GM12892 (cell line): ENCODE measurements at regions not wholly inside any gene's neighbourhood (a gene's known extent, or its start where the extent isn't known, plus 50 kb on each side); places are given as distances from the start of the nearest gene placed in this dataset.

Experiments used
- DNase-seq: peaks from one replicate; pipeline ENCODE4 v3.0.0; 2011; ENCODE audit not compliant: insufficient read length
- FAIRE-seq: peaks from 2 replicates; lab custom pipeline; 2011; peaks lifted over from hg19 to GRCh38; lab: Jason Lieb, UNC
- POLR2A ChIP-seq: IDR thresholded peaks from 2 replicates; pipeline ENCODE4 v1.6.1; 2011; ENCODE audit warnings: low read depth, low read length, control low read depth
- POLR2AphosphoS5 ChIP-seq: IDR thresholded peaks from 2 replicates; pipeline ENCODE4 v1.6.1; 2011; ENCODE audit warnings: low read depth, low read length, control low read depth
- TAF1 ChIP-seq: IDR thresholded peaks from 2 replicates; pipeline ENCODE4 v1.6.1; 2011; ENCODE audit warnings: low read depth, mild to moderate bottlenecking, control low read depth, low read length, borderline replicate concordance

- TF ChIP-seq TAF1 (no peak), POLR2A (no peak), POLR2AphosphoS5 (no peak)
- FAIRE-seq, result no peak
Measured at GRCh38 chr2:5791371-5791770, 99.2 kb downstream of the SOX11 start.

DNA sequence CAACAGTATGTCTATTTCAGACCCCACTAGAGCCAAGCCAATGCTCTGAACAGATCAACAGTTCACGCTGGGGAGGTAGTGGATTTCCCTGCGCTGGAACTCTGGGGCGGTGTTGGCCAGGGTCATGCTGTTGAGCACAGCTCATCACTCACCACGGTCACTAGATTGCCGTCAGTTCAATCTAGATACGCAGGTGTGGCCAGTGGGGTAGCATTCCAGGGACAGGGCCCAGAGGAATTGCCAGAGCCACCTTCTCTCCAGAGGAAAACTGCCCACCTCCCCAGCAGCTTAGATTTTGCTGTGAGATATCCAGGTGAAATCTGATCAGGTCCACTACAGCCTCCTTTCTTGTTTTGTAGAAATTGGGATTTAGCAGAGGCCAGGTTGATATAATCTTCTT lies 101.8 kb downstream of the SOX11 start:
- DNase-seq, result no peak
- FAIRE-seq, result no peak

More at GRCh38 chr2:5791371-5791770, 99.2 kb downstream of the SOX11 start:
- no peak for DNase-seq

GRCh38 chr2:5798084-5798483 lies 105.9 kb downstream of the SOX11 start:
- TF ChIP-seq TAF1 (no peak), POLR2A (no peak), POLR2AphosphoS5 (no peak)
- DNase-seq (no peak), FAIRE-seq (no peak)

More for the DNA sequence above, 101.8 kb downstream of the SOX11 start:
- no peak for TF ChIP-seq POLR2A
- no peak for TF ChIP-seq TAF1
- TF ChIP-seq POLR2AphosphoS5, result no peak

GRCh38 chr2:5799348-5799747 lies 107.2 kb downstream of the SOX11 start:
- DNase-seq (no peak), FAIRE-seq (no peak)
- TF ChIP-seq TAF1, result no peak
- no peak for TF ChIP-seq POLR2AphosphoS5
- no peak for TF ChIP-seq POLR2A

- no peak for FAIRE-seq
Measured at GRCh38 chr2:5803547-5803946, 111.4 kb downstream of the SOX11 start.

DNA sequence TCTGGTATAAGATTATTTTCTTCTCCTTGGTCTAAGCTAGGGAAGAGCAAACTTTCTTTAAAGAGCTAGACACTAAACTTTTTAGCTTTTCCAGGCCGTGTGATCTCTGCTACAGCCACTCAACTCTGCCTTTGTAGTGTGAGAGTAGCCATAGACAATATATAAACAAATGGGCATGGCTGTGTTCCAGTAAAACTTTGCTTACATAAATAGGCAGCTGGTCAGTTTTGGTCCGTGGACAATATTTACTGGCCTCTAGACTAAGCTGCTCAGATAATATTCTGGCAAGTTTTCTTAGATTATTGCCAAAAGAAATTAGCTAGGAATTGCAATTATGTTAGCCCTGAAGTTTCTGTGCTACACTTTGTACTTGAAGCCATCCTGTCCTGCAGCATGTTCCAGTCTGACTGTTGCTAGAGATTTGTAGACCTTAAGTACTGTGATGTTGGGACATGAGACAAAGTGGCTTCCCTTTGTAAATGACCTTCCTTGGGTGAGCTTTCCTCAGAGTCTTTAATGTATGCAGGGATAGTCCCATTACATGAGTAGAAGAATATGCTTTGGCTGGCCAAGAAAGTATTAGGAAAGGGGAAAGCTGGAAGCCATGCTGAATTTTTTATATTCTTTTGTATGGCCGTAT lies 126.9 kb downstream of the SOX11 start:
- no peak for FAIRE-seq
- TF ChIP-seq POLR2A (no peak), TAF1 (no peak), POLR2AphosphoS5 (no peak)
- DNase-seq, result no peak

More at GRCh38 chr2:5803547-5803946, 111.4 kb downstream of the SOX11 start:
- TF ChIP-seq POLR2A (no peak), TAF1 (no peak), POLR2AphosphoS5 (no peak)
- no peak for DNase-seq

DNA sequence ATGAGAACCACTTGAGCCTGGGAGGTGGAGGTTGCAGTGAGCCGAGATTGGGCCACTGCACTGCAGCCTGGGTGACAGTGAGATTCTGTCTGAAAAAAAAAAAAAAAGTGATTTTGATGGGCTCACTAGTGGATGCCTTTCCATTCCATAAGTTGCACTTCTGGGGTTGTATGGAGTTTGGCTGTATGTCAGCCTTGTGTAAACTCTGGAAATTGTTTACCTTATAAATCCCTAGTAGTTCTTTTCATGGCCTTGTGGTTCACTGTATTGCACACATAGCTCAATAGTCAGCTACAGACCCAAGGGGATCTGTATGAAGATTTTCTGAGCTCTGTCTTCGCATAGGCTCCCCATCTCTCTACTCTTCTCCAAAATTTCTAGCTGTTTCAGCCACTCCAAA lies 131.9 kb downstream of the SOX11 start:
- no peak for TF ChIP-seq POLR2AphosphoS5
- no peak for TF ChIP-seq POLR2A
- TF ChIP-seq TAF1, result no peak
- FAIRE-seq, result no peak
- no peak for DNase-seq

GRCh38 chr2:5825686-5826085 lies 133.5 kb downstream of the SOX11 start:
- TF ChIP-seq POLR2A (no peak), POLR2AphosphoS5 (no peak), TAF1 (no peak)
- no peak for DNase-seq
- FAIRE-seq, result no peak

GRCh38 chr2:5826979-5827655 lies 134.9 kb downstream of the SOX11 start:
- no peak for DNase-seq
- no peak for FAIRE-seq
- TF ChIP-seq POLR2A, result no peak
- no peak for TF ChIP-seq POLR2AphosphoS5
- TF ChIP-seq TAF1, result no peak

GRCh38 chr2:5834501-5834900 lies 142.3 kb downstream of the SOX11 start:
- no peak for TF ChIP-seq TAF1
- FAIRE-seq (no peak), DNase-seq (no peak)

- DNase-seq, result no peak
- TF ChIP-seq POLR2A (no peak), POLR2AphosphoS5 (no peak), TAF1 (no peak)
- FAIRE-seq, result no peak
Measured at GRCh38 chr2:5839550-5839949, 147.4 kb downstream of the SOX11 start.

DNA sequence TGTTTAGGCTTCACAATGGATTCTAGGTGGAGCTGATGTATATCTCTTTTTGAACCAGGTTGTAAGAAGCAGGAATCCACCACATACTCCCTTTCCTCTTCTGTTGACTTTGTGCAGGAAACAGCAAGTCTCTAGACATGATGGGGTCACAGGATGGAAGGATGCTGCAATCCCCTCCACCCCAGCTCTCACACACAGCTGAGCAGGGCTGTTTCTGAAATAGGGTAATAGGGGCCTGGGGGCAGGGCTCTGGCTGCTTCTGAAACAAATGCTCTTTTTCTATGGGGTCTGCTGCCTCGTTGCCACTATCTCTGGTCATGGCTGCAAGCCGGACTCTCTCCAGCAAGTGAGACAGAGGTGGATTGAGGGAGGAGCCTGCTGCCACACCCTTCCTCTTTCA lies 148.9 kb downstream of the SOX11 start:
- DNase-seq (no peak), FAIRE-seq (no peak)
- TF ChIP-seq POLR2A (no peak), POLR2AphosphoS5 (no peak), TAF1 (no peak)

DNA sequence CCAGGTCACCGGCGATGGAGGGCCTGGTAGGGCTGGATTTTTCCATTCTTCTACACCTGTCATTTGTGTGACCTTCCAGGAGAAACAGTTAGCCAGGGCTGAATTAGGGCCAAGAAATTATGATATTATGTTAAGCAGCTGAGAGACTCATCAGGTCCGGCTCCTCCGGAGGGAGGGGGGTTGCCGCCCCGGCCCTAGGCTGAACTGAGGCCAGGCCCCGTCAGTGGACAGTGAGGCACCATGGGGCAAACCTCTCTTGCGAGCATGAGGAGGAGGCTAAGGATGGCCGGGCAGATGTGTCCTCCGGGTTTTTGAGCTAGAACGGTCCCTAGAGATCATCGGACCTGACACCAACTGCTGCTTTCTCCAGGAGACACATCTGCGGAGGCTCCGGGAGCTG lies 150.1 kb downstream of the SOX11 start:
- TF ChIP-seq TAF1, result no peak
- TF ChIP-seq POLR2A, result no peak
- no peak for TF ChIP-seq POLR2AphosphoS5
- no peak for FAIRE-seq

More for the DNA sequence above, 150.1 kb downstream of the SOX11 start:
- DNase-seq, result no peak
